HEK293 (cell line): ENCODE measurements at regions not wholly inside any gene's neighbourhood (a gene's known extent, or its start where the extent isn't known, plus 50 kb on each side); places are given as distances from the start of the nearest gene placed in this dataset.

Experiments
- CTCF ChIA-PET: fragments of 350-600 bp; formaldehyde crosslinking; extraction: SDS; loops from one replicate; lab custom pipeline; 2021; ENCODE audit warnings: antibody characterized with exemption; lab: Yijun Ruan, JAX
- POLR2A ChIA-PET: fragments of 300-600 bp; formaldehyde crosslinking; extraction: SDS; loops from one replicate; lab custom pipeline; 2020; ENCODE audit warnings: antibody characterized with exemption, inconsistent platforms; lab: Yijun Ruan, JAX
- H3K27ac ChIP-seq: fragments of 200-500 bp; sonication (Bioruptor generic); 2 replicates; pipeline ENCODE4 v1.5.1; 2014; ENCODE audit warnings: low read depth, low read length, control low read depth, inconsistent platforms; ENCODE audit errors: extremely low read depth
- H3K36me3 ChIP-seq, 2 experiments: fragments of 200-500 bp in 1 of 2; sonication (Bioruptor generic) in 1 of 2; 1 replicate in 1 of 2; 2 replicates in 1 of 2; pipeline ENCODE4 v1.5.1; 2014 to 2017; ENCODE audit warnings: inconsistent platforms in 2 of 2, low read length in 2 of 2; ENCODE audit not compliant: control insufficient read depth in 2 of 2, insufficient read depth in 1 of 2
- H3K4me1 ChIP-seq: fragments of 200-500 bp; sonication (Bioruptor generic); 2 replicates; pipeline ENCODE4 v1.5.1; 2014; ENCODE audit warnings: mild to moderate bottlenecking, low read length, inconsistent platforms; ENCODE audit not compliant: control insufficient read depth, insufficient read depth
- H3K4me3 ChIP-seq: 2 replicates; pipeline ENCODE4 v1.5.1; 2011; ENCODE audit warnings: low read depth, mild to moderate bottlenecking, control low read depth, low read length, moderate library complexity
- H3K9me3 ChIP-seq: fragments of 200-500 bp; sonication (Bioruptor generic); 2 replicates; pipeline ENCODE4 v1.5.1; 2014; ENCODE audit warnings: low read depth, low read length, inconsistent platforms; ENCODE audit not compliant: control insufficient read depth, insufficient read depth
- FEZF1 ChIP-seq: fragments of 450-650 bp; formaldehyde crosslinking; IDR thresholded peaks from 2 replicates; pipeline ENCODE4 v1.5.1; 2016; ENCODE audit warnings: missing biosample characterization, missing genetic modification characterization
- HOXC10 ChIP-seq: sonication (generic); formaldehyde crosslinking; IDR thresholded peaks from 2 replicates; pipeline ENCODE4 v1.8.1; 2023; ENCODE audit warnings: mild to moderate bottlenecking, missing genetic modification reagents
- MYNN ChIP-seq: fragments of 450-650 bp; formaldehyde crosslinking; IDR thresholded peaks from 2 replicates; pipeline ENCODE4 v1.5.1; 2016; ENCODE audit warnings: missing biosample characterization, missing genetic modification characterization, borderline replicate concordance
- PATZ1 ChIP-seq: fragments of 450-650 bp; formaldehyde crosslinking; IDR thresholded peaks from 2 replicates; pipeline ENCODE4 v1.5.1; 2016; ENCODE audit warnings: missing biosample characterization, missing genetic modification characterization
- SALL2 ChIP-seq: fragments of 450-650 bp; formaldehyde crosslinking; IDR thresholded peaks from 2 replicates; pipeline ENCODE4 v1.5.0; 2017; ENCODE audit warnings: missing biosample characterization, mild to moderate bottlenecking, missing genetic modification characterization, borderline replicate concordance
- SCRT2 ChIP-seq: fragments of 450-650 bp; formaldehyde crosslinking; IDR thresholded peaks from 2 replicates; pipeline ENCODE4 v1.5.1; 2016; ENCODE audit warnings: missing biosample characterization, missing genetic modification characterization
- ZBTB17 ChIP-seq: fragments of 450-650 bp; formaldehyde crosslinking; IDR thresholded peaks from 2 replicates; pipeline ENCODE4 v1.5.1; 2016; ENCODE audit warnings: missing biosample characterization, missing genetic modification characterization
- ZBTB6 ChIP-seq: fragments of 450-650 bp; formaldehyde crosslinking; IDR thresholded peaks from 2 replicates; pipeline ENCODE4 v1.5.1; 2017; ENCODE audit warnings: missing biosample characterization, missing genetic modification characterization
- ZBTB7A ChIP-seq: fragments of 450-650 bp; formaldehyde crosslinking; IDR thresholded peaks from 2 replicates; pipeline ENCODE4 v1.5.1; 2016; ENCODE audit warnings: low read depth, missing biosample characterization, missing genetic modification characterization
- ZEB2 ChIP-seq: fragments of 450-650 bp; formaldehyde crosslinking; IDR thresholded peaks from 2 replicates; pipeline ENCODE4 v1.5.1; 2016; ENCODE audit warnings: missing biosample characterization, missing genetic modification characterization
- ZNF133 ChIP-seq: fragments of 450-650 bp; formaldehyde crosslinking; IDR thresholded peaks from 2 replicates; pipeline ENCODE4 v1.5.1; 2016; ENCODE audit warnings: missing biosample characterization, missing genetic modification characterization
- ZNF155 ChIP-seq: fragments of 450-650 bp; formaldehyde crosslinking; IDR thresholded peaks from 2 replicates; pipeline ENCODE4 v1.5.1; 2016; ENCODE audit warnings: missing biosample characterization, missing genetic modification characterization
- ZNF174 ChIP-seq: fragments of 450-650 bp; formaldehyde crosslinking; IDR thresholded peaks from 2 replicates; pipeline ENCODE4 v1.5.0; 2017; ENCODE audit warnings: missing biosample characterization, mild to moderate bottlenecking, missing genetic modification characterization
- ZNF2 ChIP-seq: fragments of 450-650 bp; formaldehyde crosslinking; IDR thresholded peaks from 2 replicates; pipeline ENCODE4 v1.5.1; 2016; ENCODE audit warnings: missing biosample characterization, missing genetic modification characterization
- ZNF223 ChIP-seq: fragments of 450-650 bp; formaldehyde crosslinking; IDR thresholded peaks from 2 replicates; pipeline ENCODE4 v1.5.1; 2016; ENCODE audit warnings: missing biosample characterization, missing genetic modification characterization
- ZNF292 ChIP-seq: fragments of 450-650 bp; formaldehyde crosslinking; IDR thresholded peaks from 2 replicates; pipeline ENCODE4 v1.5.1; 2016; ENCODE audit warnings: low read depth, missing biosample characterization, missing genetic modification characterization, borderline replicate concordance
- ZNF311 ChIP-seq: fragments of 450-650 bp; formaldehyde crosslinking; IDR thresholded peaks from 2 replicates; pipeline ENCODE4 v1.5.1; 2017; ENCODE audit warnings: missing biosample characterization, missing genetic modification characterization, borderline replicate concordance
- ZNF366 ChIP-seq: fragments of 450-650 bp; formaldehyde crosslinking; conservative IDR thresholded peaks from 2 replicates; pipeline ENCODE4 v1.5.1; 2016; ENCODE audit warnings: missing biosample characterization, missing genetic modification characterization
- ZNF416 ChIP-seq: fragments of 450-650 bp; formaldehyde crosslinking; IDR thresholded peaks from 2 replicates; pipeline ENCODE4 v1.5.1; 2016; ENCODE audit warnings: missing biosample characterization, missing genetic modification characterization
- ZNF580 ChIP-seq: fragments of 450-650 bp; formaldehyde crosslinking; IDR thresholded peaks from 2 replicates; pipeline ENCODE4 v1.5.1; 2016; ENCODE audit warnings: missing biosample characterization, missing genetic modification characterization
- ZNF585B ChIP-seq: fragments of 450-650 bp; formaldehyde crosslinking; IDR thresholded peaks from 2 replicates; pipeline ENCODE4 v1.5.1; 2016; ENCODE audit warnings: missing biosample characterization, missing genetic modification characterization
- ZNF610 ChIP-seq: fragments of 450-650 bp; formaldehyde crosslinking; IDR thresholded peaks from 2 replicates; pipeline ENCODE4 v1.5.1; 2016; ENCODE audit warnings: missing biosample characterization, missing genetic modification characterization, borderline replicate concordance
- ZNF768 ChIP-seq: fragments of 450-650 bp; formaldehyde crosslinking; IDR thresholded peaks from 2 replicates; pipeline ENCODE4 v1.5.1; 2018; ENCODE audit warnings: missing biosample characterization, mild to moderate bottlenecking, missing genetic modification characterization
- TF ChIP-seq, protein P1 (sequence below): fragments of 450-650 bp; formaldehyde crosslinking; IDR thresholded peaks from 2 replicates; pipeline ENCODE4 v1.5.1; 2017; ENCODE audit warnings: missing biosample characterization, missing genetic modification characterization
- TF ChIP-seq, protein P2 (sequence below): fragments of 450-650 bp; formaldehyde crosslinking; IDR thresholded peaks from 2 replicates; pipeline ENCODE4 v1.5.1; 2017; ENCODE audit warnings: missing biosample characterization, missing genetic modification characterization

GRCh38 chr2:185477452-185477851, 261.2 kb upstream of the FSIP2 start:
- Histone ChIP-seq H3K36me3 (no peaks in the 10 kb centered on the region), H3K9me3 (no peaks in the 10 kb centered on the region), H3K27ac (no peak overlapping the region), H3K4me3 (no peak overlapping the region), H3K4me1 (no peaks in the 10 kb centered on the region)
- POLR2A ChIA-PET, result no interaction called here
- TF ChIP-seq ZNF292 (tag by site-specific recombination), result no peak
- TF ChIP-seq SCRT2 (tag by site-specific recombination), result no peak
- TF ChIP-seq ZNF155 (tag by site-specific recombination), result no peak
- TF ChIP-seq, protein P1, sequence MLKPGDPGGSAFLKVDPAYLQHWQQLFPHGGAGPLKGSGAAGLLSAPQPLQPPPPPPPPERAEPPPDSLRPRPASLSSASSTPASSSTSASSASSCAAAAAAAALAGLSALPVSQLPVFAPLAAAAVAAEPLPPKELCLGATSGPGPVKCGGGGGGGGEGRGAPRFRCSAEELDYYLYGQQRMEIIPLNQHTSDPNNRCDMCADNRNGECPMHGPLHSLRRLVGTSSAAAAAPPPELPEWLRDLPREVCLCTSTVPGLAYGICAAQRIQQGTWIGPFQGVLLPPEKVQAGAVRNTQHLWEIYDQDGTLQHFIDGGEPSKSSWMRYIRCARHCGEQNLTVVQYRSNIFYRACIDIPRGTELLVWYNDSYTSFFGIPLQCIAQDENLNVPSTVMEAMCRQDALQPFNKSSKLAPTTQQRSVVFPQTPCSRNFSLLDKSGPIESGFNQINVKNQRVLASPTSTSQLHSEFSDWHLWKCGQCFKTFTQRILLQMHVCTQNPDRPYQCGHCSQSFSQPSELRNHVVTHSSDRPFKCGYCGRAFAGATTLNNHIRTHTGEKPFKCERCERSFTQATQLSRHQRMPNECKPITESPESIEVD (tag by site-specific recombination), result no peak
- CTCF ChIA-PET, result no interaction called here

GRCh38 chr2:185484602-185485001, 254.0 kb upstream of the FSIP2 start:
- POLR2A ChIA-PET, result no interaction called here
- no peak overlapping the region for H3K4me3 ChIP-seq
- no peaks in the 10 kb centered on the region for H3K36me3 ChIP-seq
- TF ChIP-seq ZNF585B (tag by site-specific recombination) (no peak), ZBTB7A (tag by site-specific recombination) (no peak), ZNF311 (no peak), MYNN (tag by site-specific recombination) (no peak), ZNF174 (tag by site-specific recombination) (no peak), ZBTB6 (no peak), ZNF416 (tag by site-specific recombination) (no peak), FEZF1 (tag by site-specific recombination) (no peak), PATZ1 (no peak), ZNF580 (tag by site-specific recombination) (no peak)
- CTCF ChIA-PET, result no interaction called here
- H3K4me1 ChIP-seq, result no peaks in the 10 kb centered on the region
- no peaks in the 10 kb centered on the region for H3K9me3 ChIP-seq
- H3K27ac ChIP-seq, result no peak overlapping the region

DNA sequence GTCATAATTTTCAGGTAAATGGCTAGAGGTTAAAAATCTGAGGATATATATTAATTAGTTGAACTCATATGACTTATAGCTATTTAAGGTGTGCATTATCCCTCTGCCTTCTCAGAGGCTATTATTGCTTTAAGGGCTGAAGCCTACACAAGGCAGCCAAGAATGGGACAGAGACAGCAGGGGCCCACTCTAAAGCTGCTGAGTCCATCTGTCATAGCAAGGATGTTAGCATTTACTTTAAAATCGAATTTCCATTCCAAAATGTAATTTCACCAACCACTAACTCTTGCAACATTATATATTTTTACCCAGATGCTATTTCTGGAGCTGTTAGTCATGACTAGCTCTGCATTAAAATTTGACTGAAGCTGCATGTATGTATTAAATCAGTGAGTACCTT, 236.3 kb upstream of the FSIP2 start:
- ChIA-PET CTCF (interaction anchor here (0.6 kb wide), 1 partner anchor 614 kb away, joined by 3 read pairs; no protein-coding TSS in a partner anchor), POLR2A (no interaction called here)
- H3K4me3 ChIP-seq, result no peak overlapping the region
- TF ChIP-seq ZNF2 (tag by site-specific recombination), result no peak
- TF ChIP-seq, protein P2, sequence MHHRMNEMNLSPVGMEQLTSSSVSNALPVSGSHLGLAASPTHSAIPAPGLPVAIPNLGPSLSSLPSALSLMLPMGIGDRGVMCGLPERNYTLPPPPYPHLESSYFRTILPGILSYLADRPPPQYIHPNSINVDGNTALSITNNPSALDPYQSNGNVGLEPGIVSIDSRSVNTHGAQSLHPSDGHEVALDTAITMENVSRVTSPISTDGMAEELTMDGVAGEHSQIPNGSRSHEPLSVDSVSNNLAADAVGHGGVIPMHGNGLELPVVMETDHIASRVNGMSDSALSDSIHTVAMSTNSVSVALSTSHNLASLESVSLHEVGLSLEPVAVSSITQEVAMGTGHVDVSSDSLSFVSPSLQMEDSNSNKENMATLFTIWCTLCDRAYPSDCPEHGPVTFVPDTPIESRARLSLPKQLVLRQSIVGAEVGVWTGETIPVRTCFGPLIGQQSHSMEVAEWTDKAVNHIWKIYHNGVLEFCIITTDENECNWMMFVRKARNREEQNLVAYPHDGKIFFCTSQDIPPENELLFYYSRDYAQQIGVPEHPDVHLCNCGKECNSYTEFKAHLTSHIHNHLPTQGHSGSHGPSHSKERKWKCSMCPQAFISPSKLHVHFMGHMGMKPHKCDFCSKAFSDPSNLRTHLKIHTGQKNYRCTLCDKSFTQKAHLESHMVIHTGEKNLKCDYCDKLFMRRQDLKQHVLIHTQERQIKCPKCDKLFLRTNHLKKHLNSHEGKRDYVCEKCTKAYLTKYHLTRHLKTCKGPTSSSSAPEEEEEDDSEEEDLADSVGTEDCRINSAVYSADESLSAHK (tag by site-specific recombination), result no peak
- TF ChIP-seq HOXC10 (CRISPR knock-in tag), result no peak
- no peak for TF ChIP-seq MYNN (tag by site-specific recombination)
- TF ChIP-seq SALL2, result no peak
- TF ChIP-seq ZNF610, result no peak
- no peak for TF ChIP-seq ZNF768
- no peak for TF ChIP-seq ZNF223 (tag by site-specific recombination)
- no peak for TF ChIP-seq ZNF366 (tag by site-specific recombination)
- TF ChIP-seq ZNF133 (tag by site-specific recombination), result no peak
- TF ChIP-seq ZBTB17, result no peak
- no peak for TF ChIP-seq ZEB2 (tag by site-specific recombination)
- no peak for TF ChIP-seq ZBTB7A (tag by site-specific recombination)
- no peak overlapping the region for H3K27ac ChIP-seq
- no peaks in the 10 kb centered on the region for H3K36me3 ChIP-seq
- no peaks in the 10 kb centered on the region for H3K9me3 ChIP-seq
- H3K4me1 ChIP-seq, result no peaks in the 10 kb centered on the region
